Hematopoietic multipotent progenitor cell treated with erythropoietin and hydrocortisone succinate and interleukin-3 and kit ligand, for 6 days (in vitro differentiated cells): ENCODE measurements at regions not wholly inside any gene's neighbourhood (a gene's known extent, or its start where the extent isn't known, plus 50 kb on each side); places are given as distances from the start of the nearest gene placed in this dataset.

Source experiments
- DNase-seq: peaks from one replicate; pipeline ENCODE4 v3.0.0-alpha.2; 2015

- no peak for DNase-seq
These were observed 68.0 kb upstream of the FAM20C start for GRCh38 chr7:124130-124949.

- DNase-seq = no peak
These were observed 67.3 kb upstream of the FAM20C start for GRCh38 chr7:125061-125475.

GRCh38 chr7:125661-126060 is 66.7 kb upstream of the FAM20C start:
- no peak for DNase-seq

GRCh38 chr7:126368-126767 is 66.0 kb upstream of the FAM20C start:
- DNase-seq = no peak

DNA sequence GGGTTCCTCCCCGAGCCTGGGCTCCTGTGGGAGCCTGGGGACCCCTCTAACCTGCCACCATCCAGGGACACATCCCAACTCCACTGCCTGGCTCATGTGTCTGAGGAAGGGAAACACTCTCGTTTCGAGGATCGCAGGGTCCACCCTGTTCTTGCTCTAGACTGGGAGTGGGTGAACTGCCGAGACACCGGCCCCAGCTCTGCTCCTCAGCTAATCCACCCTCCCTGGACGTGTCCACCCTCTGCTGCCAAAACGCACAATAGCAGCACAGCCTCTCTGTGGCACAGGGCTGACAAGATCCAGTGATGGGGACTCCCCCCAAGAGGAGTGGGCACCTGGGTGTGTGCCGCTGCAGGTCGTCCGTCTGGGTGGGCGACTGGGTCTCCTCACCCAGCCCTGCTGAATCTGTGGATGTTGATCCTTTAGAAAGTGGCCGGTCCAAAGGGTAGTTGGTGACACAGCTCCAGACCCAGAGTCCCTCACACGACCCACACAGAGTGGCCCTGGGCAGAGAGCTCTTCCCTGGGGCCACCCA is 65.2 kb upstream of the FAM20C start:
- no peak for DNase-seq

GRCh38 chr7:128171-129080 is 63.9 kb upstream of the FAM20C start:
- DNase-seq = no peak

GRCh38 chr7:129366-130221 is 62.8 kb upstream of the FAM20C start:
- no peak for DNase-seq

GRCh38 chr7:130222-130572 is 62.2 kb upstream of the FAM20C start:
- no peak for DNase-seq

DNA sequence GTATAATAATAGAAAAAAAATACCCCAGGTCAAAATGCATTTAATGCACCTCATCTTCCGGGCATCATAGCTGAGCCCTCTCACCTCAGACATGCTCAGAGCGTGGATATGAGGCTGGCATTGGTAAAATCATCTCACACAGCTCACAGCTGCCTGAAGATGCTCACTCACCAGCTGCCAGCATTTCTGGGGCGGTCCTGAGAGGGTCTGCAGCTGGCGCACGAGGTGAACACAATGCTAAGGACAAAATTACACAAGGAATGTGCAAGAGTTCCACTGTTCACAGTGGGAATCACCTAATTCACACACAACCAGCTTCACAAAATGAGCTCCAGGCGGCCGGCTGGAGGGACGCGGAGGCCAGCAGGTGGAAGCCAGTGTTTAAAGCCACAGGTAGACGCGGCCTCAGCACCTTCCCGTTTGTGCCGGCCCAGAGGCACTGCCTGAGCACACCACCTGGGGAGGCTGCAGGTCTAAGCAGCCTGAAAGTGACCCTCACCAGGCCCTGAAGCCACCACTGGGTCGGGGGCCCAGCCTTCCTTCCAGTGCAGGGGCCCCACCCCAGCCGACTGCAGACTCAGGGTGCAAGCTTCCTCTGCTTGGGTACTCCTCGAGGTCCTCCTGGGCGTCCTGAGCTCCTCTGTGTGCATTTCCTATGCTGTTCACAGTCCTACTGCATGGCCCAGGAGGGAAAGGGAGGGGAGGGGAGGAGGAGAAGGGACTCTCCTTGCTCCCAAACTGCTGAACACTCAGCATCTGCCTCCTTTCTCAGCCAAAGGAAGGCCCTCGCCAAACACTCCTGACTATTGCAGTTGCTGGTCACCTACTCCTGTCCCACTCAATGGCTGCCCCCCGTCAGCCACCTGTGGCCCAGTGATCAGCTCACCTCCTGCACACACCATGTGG is 61.2 kb upstream of the FAM20C start:
- DNase-seq = no peak

DNA sequence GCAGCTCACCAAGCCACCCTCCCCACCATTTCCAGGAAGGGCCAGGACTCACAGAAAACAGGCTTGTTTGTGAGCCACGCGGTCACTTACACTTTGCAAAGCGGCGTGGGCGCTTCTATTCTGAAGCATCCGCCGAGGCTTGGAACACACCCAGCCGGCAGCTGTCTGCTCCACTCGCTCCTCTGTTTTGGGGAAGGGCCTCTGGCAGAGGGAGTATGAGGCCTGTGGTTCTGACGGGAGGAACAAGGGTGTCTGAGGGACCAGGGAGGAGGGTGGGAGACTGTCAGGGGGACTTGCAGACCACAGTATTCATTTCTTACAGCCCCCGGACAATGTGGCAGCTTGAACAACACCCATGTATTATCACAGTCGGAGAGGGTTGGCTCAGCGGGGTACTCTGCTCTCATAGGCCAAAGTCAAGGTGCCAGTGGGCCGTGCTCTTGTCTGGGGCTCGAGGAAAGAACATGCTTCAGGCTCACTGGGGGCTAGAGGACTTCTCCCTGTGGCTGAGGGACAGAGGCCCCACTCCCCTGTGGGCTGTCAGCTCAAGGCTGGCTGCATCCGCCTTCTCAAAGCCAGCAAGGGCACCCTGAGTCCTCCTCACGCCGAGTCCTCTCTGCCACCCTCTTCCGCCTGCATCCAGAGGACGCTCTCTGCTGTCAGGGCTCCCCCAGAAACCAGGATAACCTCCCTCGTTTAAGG is 60.4 kb upstream of the FAM20C start:
- no peak for DNase-seq

DNA sequence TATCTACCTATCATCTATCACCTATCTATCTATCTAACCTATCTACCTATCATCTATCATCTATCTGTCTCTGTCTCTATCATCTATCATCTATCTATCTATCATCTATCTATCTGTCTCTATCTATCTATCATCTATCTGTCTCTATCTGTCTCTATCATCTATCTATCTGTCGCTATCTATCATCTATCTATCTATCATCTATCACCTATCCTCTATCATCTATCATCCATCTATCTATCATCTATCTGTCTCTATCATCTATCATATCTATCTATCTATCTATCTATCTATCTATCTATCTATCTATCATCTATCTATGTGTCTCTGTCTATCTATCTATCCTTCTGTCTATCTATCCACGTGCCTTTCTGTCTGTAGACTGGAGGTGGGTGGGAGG is 59.5 kb upstream of the FAM20C start:
- no peak for DNase-seq

DNA sequence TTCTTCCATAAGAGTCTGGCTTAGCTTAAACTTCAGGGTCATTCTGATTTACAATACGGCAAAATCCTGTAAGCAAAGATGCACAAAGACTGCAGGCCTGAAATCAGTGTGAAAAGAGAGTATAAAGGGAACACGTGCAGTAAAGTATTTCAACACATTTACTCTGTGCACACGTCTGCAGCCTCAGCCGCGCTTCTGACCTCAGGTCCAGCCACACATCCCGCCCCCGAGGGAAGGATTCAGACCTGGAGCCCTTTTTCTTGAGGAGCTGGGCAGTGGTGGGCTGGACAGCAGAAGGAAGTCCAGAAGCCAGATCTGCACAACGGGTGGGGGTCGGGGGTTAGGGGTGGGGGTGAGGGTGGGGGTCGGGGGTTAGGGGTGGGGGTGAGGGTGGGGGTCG is 58.9 kb upstream of the FAM20C start:
- DNase-seq = no peak

DNA sequence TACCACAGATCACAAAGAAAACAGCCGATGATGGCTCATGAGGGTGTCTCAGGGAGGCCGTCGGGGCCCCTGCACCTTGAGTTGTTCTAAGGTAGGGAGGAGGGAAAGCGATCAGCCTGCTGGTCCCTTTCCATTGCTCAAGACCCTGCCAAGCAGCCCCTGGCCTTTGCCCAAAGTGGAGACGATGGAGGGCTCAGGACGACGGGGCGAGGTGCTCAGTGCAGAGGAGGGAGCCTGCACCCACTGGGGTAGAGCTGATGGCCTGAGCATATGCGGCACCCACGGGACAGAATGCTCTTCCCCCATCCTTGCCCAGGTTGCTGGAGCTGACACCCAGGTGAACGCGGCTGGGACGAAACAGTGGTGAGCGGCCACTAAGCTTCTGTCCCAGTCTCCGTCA is 58.3 kb upstream of the FAM20C start:
- DNase-seq = no peak

GRCh38 chr7:134561-135256 is 57.7 kb upstream of the FAM20C start:
- DNase-seq = no peak

DNA sequence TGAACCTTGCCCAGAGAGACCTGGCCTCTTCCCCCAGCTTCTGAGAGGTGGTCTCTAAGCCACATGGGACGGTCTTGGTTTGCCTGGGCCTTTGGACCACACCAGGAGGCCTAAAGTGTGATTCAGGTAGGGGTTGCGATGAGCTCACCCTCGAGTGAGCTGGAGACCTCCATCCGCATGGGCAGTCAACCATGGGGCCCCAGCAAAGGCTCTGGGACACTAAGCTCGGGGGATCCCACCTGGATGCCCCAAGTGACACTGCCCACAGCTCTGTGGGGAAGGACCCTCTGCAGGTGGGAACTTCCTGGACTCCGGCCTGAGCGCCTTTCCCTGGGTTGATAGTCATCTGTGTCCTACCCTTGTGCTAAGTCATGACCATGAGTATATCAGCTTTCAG is 57.1 kb upstream of the FAM20C start:
- no peak for DNase-seq

- DNase-seq = no peak
These were observed 56.4 kb upstream of the FAM20C start for GRCh38 chr7:135731-136645.

GRCh38 chr7:137094-137891 is 55.1 kb upstream of the FAM20C start:
- DNase-seq = no peak

DNA sequence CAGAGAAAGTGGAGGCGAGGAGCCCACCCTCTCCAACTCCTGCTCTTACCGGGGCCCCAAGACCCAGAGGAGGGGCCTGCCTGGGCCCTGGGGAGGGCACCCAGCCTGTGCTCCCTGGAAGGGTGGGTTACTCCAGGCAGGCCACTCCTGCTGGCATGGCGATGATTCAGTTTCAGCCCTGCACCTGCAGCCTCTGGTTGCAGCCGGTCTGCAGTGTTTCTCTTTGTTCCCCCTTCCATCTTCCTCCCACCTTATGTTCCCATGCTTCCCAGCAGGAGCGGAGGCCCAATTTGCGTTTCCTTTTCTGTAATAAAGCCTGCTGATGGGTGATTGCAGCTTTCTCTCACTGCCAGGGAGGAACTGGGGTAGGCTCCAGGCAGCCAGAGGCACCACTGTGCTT is 53.2 kb upstream of the FAM20C start:
- DNase-seq = no peak
